ENCODE measurements at regions not wholly inside any gene's neighbourhood (a gene's known extent, or its start where the extent isn't known, plus 50 kb on each side); places are given as distances from the start of the nearest gene placed in this dataset.
"Not testable (repeated sequence)": the region's sequence is repeated elsewhere in the genome, so short reads cannot be mapped to it uniquely, and the experiment has no call there.

DNA sequence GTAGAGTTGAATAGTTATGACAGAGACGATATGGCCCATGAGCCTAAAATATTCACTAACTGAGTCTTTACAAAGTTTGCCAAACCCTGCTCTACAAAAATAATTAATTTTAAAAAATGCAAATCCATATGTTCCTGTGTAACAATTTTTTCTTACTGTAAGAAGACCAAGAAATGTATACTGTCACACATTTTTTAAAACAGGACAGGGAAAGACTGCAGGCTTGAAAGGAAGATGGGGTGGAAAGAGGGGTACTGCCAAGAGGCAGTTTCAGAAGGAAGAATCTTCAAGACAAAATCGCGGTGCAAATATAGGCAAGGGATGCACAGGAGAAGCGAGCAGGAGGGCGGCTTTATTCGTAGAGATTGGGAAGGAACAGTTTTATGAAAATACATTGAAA lies 115.7 kb upstream of the KLHL1 start:
- no peak for DNase-seq

DNA sequence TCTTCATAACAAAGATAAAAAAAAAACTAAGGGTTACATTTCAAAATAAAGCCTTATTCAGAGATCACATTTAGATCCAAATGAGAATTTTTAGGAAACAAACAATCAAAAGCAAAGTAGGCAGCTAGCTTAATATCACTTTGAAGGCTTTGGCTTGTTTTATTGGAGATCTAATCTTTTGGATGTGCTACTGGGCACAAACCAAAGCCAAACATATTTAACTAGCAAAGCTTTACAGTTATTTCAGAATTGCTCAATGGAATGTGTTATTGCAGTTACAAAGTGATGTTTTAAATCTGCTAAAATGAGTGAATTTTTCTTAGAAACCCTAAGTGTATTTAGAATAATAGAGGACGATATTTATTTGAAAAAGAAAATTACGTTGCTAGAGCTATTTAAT lies 114.7 kb upstream of the KLHL1 start:
- DNase-seq, result no peak

DNA sequence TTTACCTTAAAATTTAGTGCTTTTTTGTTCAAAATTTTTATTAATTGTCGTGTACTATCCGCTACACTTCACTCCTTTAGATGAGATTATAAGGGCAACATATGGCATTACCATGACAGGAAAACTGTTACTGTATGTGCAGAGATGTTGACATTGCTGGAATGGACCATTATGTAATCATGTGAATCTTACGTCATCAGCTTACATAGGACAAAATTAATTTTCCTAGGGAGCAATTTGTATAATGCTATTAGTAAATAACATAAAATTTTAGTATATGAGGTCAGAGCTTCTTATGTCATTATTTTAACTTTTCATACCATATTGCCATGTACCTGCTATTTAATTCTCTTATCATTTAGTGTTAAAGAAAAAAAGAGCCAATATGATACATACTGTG lies 110.4 kb upstream of the KLHL1 start:
- DNase-seq, result no peak

DNA sequence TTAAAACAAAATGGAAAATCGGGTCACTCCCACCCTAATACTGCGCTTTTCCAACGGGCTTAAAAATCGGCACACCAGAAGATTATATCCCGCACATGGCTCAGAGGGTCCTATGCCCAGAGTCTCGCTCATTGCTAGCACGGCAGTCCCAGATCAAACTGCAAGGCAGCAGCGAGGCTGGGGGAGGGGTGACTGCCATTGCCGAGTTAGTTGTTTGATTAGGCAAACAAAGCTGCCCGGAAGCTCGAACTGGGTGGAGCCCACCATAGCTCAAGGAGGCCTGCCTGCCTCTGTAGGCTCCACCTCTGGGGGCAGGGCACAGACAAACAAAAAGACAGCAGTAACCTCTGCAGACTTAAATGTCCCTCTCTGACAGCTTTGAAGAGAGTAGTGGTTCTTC lies 100.7 kb upstream of the KLHL1 start:
- not testable (repeated sequence) for DNase-seq

DNA sequence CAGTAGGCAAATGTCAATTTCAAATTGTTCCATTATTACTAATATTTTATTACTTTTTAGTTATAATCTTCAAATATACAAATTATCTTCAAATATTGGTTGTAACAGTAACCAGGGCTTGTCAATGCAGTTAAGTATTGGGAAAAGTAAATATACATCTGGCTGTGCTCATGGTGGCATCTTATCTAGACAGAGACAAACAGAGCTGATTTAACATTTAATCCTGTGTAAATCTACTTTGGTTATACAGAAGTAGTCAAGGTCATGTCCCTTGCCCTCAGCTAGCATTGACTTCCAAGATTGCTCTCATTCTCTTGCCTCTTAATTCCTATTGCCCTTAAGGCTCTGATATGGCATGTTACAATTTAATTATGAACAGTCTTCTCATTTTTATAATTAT lies 98.4 kb upstream of the KLHL1 start:
- DNase-seq, result no peak

DNA sequence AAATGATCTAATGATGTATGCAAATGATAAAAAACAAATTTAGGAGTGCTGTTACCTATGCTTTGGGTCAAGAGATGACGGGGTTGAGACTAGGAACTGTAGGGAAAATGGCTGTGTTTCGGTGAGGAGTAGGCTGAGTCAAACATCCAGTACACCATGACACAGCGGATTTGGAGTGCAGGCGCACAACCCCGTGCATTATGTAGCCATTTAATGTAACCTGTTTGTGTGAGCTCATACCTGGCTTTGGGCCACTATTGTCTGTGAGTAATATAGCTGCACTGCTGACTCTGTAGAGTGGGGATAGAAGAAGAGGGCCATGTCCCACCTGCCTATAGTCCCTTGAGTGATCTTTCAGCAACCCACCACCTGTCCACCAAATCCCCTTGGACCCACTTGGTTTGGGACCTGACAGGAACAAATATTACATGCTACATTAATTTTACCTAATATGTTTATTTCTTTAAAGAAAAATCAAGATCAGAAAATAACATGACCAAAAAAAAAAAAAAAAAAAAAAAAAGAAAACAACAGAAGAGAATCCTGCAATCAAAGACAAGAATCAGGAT lies 95.5 kb upstream of the KLHL1 start:
- DNase-seq, result peak in 2 of 3 experiments; percentile 21 to 31

DNA sequence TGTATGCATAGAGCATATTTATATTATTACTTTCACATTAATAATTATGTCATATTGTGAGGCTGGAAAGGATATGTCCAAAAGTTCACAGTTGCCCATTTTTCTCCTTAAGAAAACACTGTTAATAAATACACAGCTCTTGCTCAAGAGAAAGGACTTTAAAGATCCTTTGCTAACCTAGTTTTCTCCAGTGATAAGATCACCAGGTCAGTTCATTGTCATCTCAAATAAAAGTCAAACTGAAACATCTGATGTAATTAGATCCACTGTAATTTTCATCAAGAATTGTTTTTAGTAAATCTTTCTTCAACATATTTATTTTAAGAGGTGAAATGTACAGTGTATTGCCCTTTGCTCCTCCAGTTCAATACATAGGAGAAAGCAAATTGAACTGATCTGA lies 82.8 kb upstream of the KLHL1 start:
- peak in 1 of 3 experiments; percentile 69 for DNase-seq

DNA sequence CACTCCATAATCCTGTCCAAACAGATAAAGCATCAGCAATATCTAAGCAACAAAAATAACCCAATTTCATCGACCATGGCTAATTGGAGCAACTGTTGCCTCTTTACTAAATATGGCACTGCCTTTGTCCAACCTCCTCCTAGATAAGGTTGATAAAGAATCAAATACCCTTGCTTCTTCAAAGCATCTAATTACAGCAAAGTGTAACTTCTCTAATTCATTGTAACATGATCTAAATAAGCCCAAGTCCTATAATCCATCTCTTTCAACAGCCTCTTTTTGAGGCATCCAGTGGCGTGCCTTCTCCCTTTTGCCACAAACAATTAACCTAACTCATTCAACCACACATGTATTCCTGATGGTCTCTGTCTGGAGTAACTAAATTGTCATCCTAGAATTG lies 81.7 kb upstream of the KLHL1 start:
- peak; percentile 61 to 97 (median 74) for DNase-seq

DNA sequence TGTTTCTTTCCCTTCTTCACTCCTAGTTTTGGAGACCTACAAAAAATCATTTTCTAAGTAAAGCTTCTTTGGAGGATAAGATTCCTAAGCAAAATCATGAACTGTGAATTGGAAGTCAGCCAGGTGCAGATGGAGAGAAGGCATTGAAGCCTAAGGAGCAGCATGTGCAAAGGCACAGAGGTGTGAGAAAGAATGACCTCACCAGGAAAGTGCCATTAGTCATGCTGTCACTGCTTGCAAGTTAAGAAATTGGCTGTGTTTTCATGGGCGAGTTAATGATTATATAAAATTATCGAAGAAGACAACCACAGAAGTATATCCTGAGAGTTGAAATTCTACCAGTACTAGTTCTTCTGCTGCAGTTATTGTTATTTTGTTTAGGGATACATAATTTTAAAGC lies 80.3 kb upstream of the KLHL1 start:
- DNase-seq, result no peak

DNA sequence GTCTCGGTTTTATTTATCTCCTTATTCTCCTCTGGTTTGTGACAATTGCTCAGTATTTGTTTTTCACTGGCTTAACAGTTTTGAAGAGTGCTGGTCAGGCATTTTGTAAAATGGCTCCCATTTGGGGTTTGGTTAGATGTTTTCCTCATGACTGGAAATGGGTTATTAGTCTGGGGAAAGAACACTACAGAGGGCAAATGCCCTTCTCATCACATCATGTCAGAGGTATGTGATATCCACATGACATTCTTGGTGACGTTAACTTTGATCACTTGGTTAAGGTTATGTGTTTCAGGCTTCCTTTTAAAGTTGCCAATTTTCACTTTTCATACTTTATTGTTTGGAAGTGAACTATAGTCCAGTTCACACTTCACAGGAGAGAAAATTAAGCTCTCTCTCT lies 74.8 kb upstream of the KLHL1 start:
- no peak for DNase-seq
